Common myeloid progenitor, CD34-positive (primary cell): ENCODE measurements at regions not wholly inside any gene's neighbourhood (a gene's known extent, or its start where the extent isn't known, plus 50 kb on each side); places are given as distances from the start of the nearest gene placed in this dataset.
"Not testable (repeated sequence)": the region's sequence is repeated elsewhere in the genome, so short reads cannot be mapped to it uniquely, and the experiment has no call there.

Experiments used
- CTCF ChIA-PET: fragments of 350-600 bp; sonication (Branson Sonifier 250); formaldehyde crosslinking; loops from one replicate; lab custom pipeline; 2021; ENCODE audit warnings: antibody characterized with exemption; lab: Charles Lee
- POLR2A ChIA-PET: fragments of 350-600 bp; sonication (Branson Sonifier 250); formaldehyde crosslinking; loops from one replicate; lab custom pipeline; 2021; ENCODE audit warnings: antibody characterized with exemption; lab: Charles Lee
- DNase-seq, 3 donors: peaks; one replicate each; pipeline versions ENCODE4 v3.0.0 to v3.0.0-alpha.2; 2013
- H3K27ac ChIP-seq, 2 experiments: 1 replicate in 1 of 2; 2 replicates in 1 of 2; pipeline ENCODE4 v1.7.0; 2013; ENCODE audit warnings: inconsistent platforms in 2 of 2, low read length in 2 of 2, mild to moderate bottlenecking in 2 of 2, low read depth in 1 of 2, moderate library complexity in 1 of 2; ENCODE audit not compliant: severe bottlenecking in 2 of 2, insufficient read depth in 1 of 2, poor library complexity in 1 of 2
- H3K27me3 ChIP-seq, 5 experiments: replicated peaks in 2 of 5; 1 replicate in 3 of 5; 2 replicates in 2 of 5; pipeline versions ENCODE4 v1.6.1 to v1.7.0; 2013; ENCODE audit warnings: low read length in 4 of 5, mild to moderate bottlenecking in 2 of 5, moderate library complexity in 2 of 5, inconsistent platforms in 1 of 5; ENCODE audit not compliant: insufficient read depth in 5 of 5, control insufficient read depth in 4 of 5
- H3K36me3 ChIP-seq, 4 experiments: 1 replicate in 2 of 4; 2 replicates in 2 of 4; pipeline versions ENCODE4 v1.6.1 to v1.7.0; 2013; ENCODE audit warnings: low read length in 3 of 4, control low read depth in 1 of 4, mild to moderate bottlenecking in 1 of 4; ENCODE audit not compliant: control insufficient read depth in 4 of 4, insufficient read depth in 4 of 4
- H3K4me1 ChIP-seq, 4 experiments: 1 replicate in 3 of 4; 2 replicates in 1 of 4; pipeline versions ENCODE4 v1.6.1 to v1.7.1; 2013; ENCODE audit warnings: low read length in 3 of 4, mild to moderate bottlenecking in 3 of 4, control low read depth in 1 of 4, inconsistent platforms in 1 of 4, moderate library complexity in 1 of 4; ENCODE audit not compliant: control insufficient read depth in 4 of 4, insufficient read depth in 4 of 4; ENCODE audit errors: control extremely low read depth in 1 of 4
- H3K4me3 ChIP-seq, 7 experiments: 1 replicate in 4 of 7; 2 replicates in 3 of 7; pipeline versions ENCODE4 v1.5.1 to v1.7.0; 2013; ENCODE audit warnings: mild to moderate bottlenecking in 7 of 7, low read length in 6 of 7, moderate library complexity in 6 of 7, inconsistent platforms in 2 of 7, low read depth in 2 of 7, control low read depth in 1 of 7; ENCODE audit not compliant: insufficient read depth in 4 of 7, control insufficient read depth in 1 of 7; ENCODE audit errors: extremely low read depth in 1 of 7
- H3K9me3 ChIP-seq, 5 experiments: 1 replicate in 4 of 5; 2 replicates in 1 of 5; pipeline versions ENCODE4 v1.6.1 to v1.7.1; 2013; ENCODE audit warnings: low read length in 4 of 5, mild to moderate bottlenecking in 2 of 5, inconsistent platforms in 1 of 5, low read depth in 1 of 5, moderate library complexity in 1 of 5; ENCODE audit not compliant: control insufficient read depth in 4 of 5, insufficient read depth in 2 of 5; ENCODE audit errors: control extremely low read depth in 1 of 5
- WGBS: methylation state at CpG from one replicate; pipeline ENCODE4 v1.1.5; 2013; ENCODE audit not compliant: insufficient coverage; 5-methylcytosine and 5-hydroxymethylcytosine counted together

GRCh38 chr4:184961660-184962059, 56.6 kb upstream of the HELT start:
- Histone ChIP-seq H3K36me3 (no peaks in the 10 kb centered on the region), H3K4me1 (peaks cover 2 to 26% (median 20%) of the 10 kb centered on the region in 4 experiments), H3K4me3 (no peak overlapping the region), H3K27me3 (peaks cover 0 to 21% (median 0%) of the 10 kb centered on the region in 5 experiments), H3K9me3 (no peaks in the 10 kb centered on the region), H3K27ac (no peak overlapping the region)
- POLR2A ChIA-PET: no interaction called here
- DNase-seq: no peak
- 96% methylated on average over 7 of the region's 8 CpGs for WGBS
- CTCF ChIA-PET: no interaction called here

GRCh38 chr4:184962125-184962638, 56.1 kb upstream of the HELT start:
- Histone ChIP-seq H3K27me3 (peaks cover 0 to 21% (median 0%) of the 10 kb centered on the region in 5 experiments), H3K36me3 (no peaks in the 10 kb centered on the region), H3K4me3 (no peak overlapping the region), H3K27ac (no peak overlapping the region), H3K4me1 (peaks cover 2 to 25% (median 18%) of the 10 kb centered on the region in 4 experiments), H3K9me3 (no peaks in the 10 kb centered on the region)
- WGBS: 99% methylated on average over 6 of the region's 11 CpGs
- ChIA-PET POLR2A (no interaction called here), CTCF (no interaction called here)
- DNase-seq: no peak

GRCh38 chr4:184965230-184966050, 52.9 kb upstream of the HELT start:
- 98% methylated on average over 8 of the region's 50 CpGs for WGBS
- H3K9me3 ChIP-seq, H3K4me1 ChIP-seq, H3K4me3 ChIP-seq, H3K36me3 ChIP-seq, H3K27ac ChIP-seq, POLR2A ChIA-PET: not testable (repeated sequence)
- peak in 2 of 3 donors; percentile 79 to 84 for DNase-seq
- CTCF ChIA-PET: interaction anchor here (1.1 kb wide), 1 partner anchor 11 kb away, joined by 3 read pairs; no protein-coding TSS in a partner anchor
- H3K27me3 ChIP-seq: peaks cover 0 to 18% (median 0%) of the 10 kb centered on the region in 5 experiments

GRCh38 chr4:184966051-184966691, 52.1 kb upstream of the HELT start:
- POLR2A ChIA-PET, H3K4me3 ChIP-seq, H3K36me3 ChIP-seq, H3K9me3 ChIP-seq, H3K27ac ChIP-seq, CTCF ChIA-PET, H3K4me1 ChIP-seq: not testable (repeated sequence)
- no CpG with 5 or more reads among the region's 42 CpGs for WGBS
- peak in 2 of 3 donors; percentile 84 to 91 for DNase-seq
- peaks cover 0 to 12% (median 0%) of the 10 kb centered on the region in 5 experiments for H3K27me3 ChIP-seq

GRCh38 chr4:184967699-184968098, 50.6 kb upstream of the HELT start:
- 90% methylated on average over 6 of the region's 15 CpGs for WGBS
- DNase-seq: peak; percentile 42 to 93 (median 87)

GRCh38 chr4:184968366-184968765, 49.9 kb upstream of the HELT start:
- H3K27me3 ChIP-seq: no peaks in the 10 kb centered on the region
- peak in 2 of 3 donors; percentile 53 to 72 for DNase-seq
- H3K9me3 ChIP-seq: peaks cover 0 to 17% (median 12%) of the 10 kb centered on the region in 5 experiments
- H3K4me3 ChIP-seq: no peak overlapping the region
- ChIA-PET CTCF (interaction anchor here (0.6 kb wide), 1 partner anchor 164 kb away, joined by 3 read pairs; no protein-coding TSS in a partner anchor), POLR2A (no interaction called here)
- 95% methylated on average over 2 of the region's 3 CpGs for WGBS
- H3K27ac ChIP-seq: no peak overlapping the region
- H3K36me3 ChIP-seq: no peaks in the 10 kb centered on the region
- H3K4me1 ChIP-seq: no peaks in the 10 kb centered on the region

More at GRCh38 chr4:184967699-184968098, 50.6 kb upstream of the HELT start:
- H3K27ac ChIP-seq, POLR2A ChIA-PET, H3K36me3 ChIP-seq, H3K27me3 ChIP-seq, H3K4me1 ChIP-seq, CTCF ChIA-PET, H3K4me3 ChIP-seq: not testable (repeated sequence)
- H3K9me3 ChIP-seq: peaks cover 0 to 17% (median 12%) of the 10 kb centered on the region in 5 experiments
